Middle frontal gyrus (tissue), 1 donor: ENCODE measurements at regions not wholly inside any gene's neighbourhood (a gene's known extent, or its start where the extent isn't known, plus 50 kb on each side); places are given as distances from the start of the nearest gene placed in this dataset.
"Not testable (repeated sequence)": the region's sequence is repeated elsewhere in the genome, so short reads cannot be mapped to it uniquely, and the experiment has no call there.

Experiments used
- DNase-seq: peaks from one replicate; pipeline ENCODE4 v3.0.0-alpha.2; 2015; ENCODE audit warnings: low spot score; ENCODE audit errors: extremely low spot score

- DNase-seq = no peak
These were observed 59.6 kb upstream of the MAN2A1 start for GRCh38 chr5:109630093-109630492.

GRCh38 chr5:109628591-109628990, 61.1 kb upstream of the MAN2A1 start:
- no peak for DNase-seq

- DNase-seq = not testable (repeated sequence)
These were observed 68.5 kb upstream of the MAN2A1 start for GRCh38 chr5:109621266-109621665.

- DNase-seq = no peak
These were observed 69.1 kb upstream of the MAN2A1 start for GRCh38 chr5:109620651-109621050.

GRCh38 chr5:109619606-109620005, 70.1 kb upstream of the MAN2A1 start:
- peak; percentile 71 for DNase-seq

GRCh38 chr5:109619021-109619460, 70.7 kb upstream of the MAN2A1 start:
- DNase-seq = no peak

- DNase-seq = no peak
These were observed 74.7 kb upstream of the MAN2A1 start for GRCh38 chr5:109614981-109615380.

- no peak for DNase-seq
These were observed 75.4 kb upstream of the MAN2A1 start for GRCh38 chr5:109614301-109614700.

- peak; percentile 58 for DNase-seq
These were observed 77.3 kb upstream of the MAN2A1 start for GRCh38 chr5:109612278-109612905.

- DNase-seq = no peak
These were observed 78.2 kb upstream of the MAN2A1 start for GRCh38 chr5:109611505-109611904.

GRCh38 chr5:109611061-109611460, 78.7 kb upstream of the MAN2A1 start:
- no peak for DNase-seq

GRCh38 chr5:109610581-109610980, 79.1 kb upstream of the MAN2A1 start:
- DNase-seq = no peak

GRCh38 chr5:109605207-109605730, 84.5 kb upstream of the MAN2A1 start:
- no peak for DNase-seq

GRCh38 chr5:109604758-109605157, 85.0 kb upstream of the MAN2A1 start:
- no peak for DNase-seq

GRCh38 chr5:109601736-109602135, 88.0 kb upstream of the MAN2A1 start:
- no peak for DNase-seq

GRCh38 chr5:109597893-109598292, 91.8 kb upstream of the MAN2A1 start:
- DNase-seq = no peak

GRCh38 chr5:109594217-109594616, 95.5 kb upstream of the MAN2A1 start:
- no peak for DNase-seq

- DNase-seq = no peak
These were observed 98.9 kb upstream of the MAN2A1 start for GRCh38 chr5:109590799-109591198.

GRCh38 chr5:109589986-109590385, 99.7 kb upstream of the MAN2A1 start:
- no peak for DNase-seq

GRCh38 chr5:109589239-109589638, 100.5 kb upstream of the MAN2A1 start:
- no peak for DNase-seq

- no peak for DNase-seq
These were observed 101.3 kb upstream of the MAN2A1 start for GRCh38 chr5:109588281-109589035.

GRCh38 chr5:109584986-109585599, 104.6 kb upstream of the MAN2A1 start:
- no peak for DNase-seq
